NOMO-1 treated with dmso at 0.1 percent for 144 hours (cell line): ENCODE measurements at regions not wholly inside any gene's neighbourhood (a gene's known extent, or its start where the extent isn't known, plus 50 kb on each side); places are given as distances from the start of the nearest gene placed in this dataset.

Source experiments
- DNase-seq: peaks from one replicate; lab custom pipeline; 2025; ENCODE audit not compliant: unreplicated experiment; lab: John Stamatoyannopoulos, UW

- DNase-seq: no peak
These were observed 535.2 kb upstream of the CDH2 start for GRCh38 chr18:28712172-28712571.

- DNase-seq: no peak
These were observed 534.2 kb upstream of the CDH2 start for GRCh38 chr18:28711096-28711495.

GRCh38 chr18:28707006-28707405 lies 530.1 kb upstream of the CDH2 start:
- no peak for DNase-seq

GRCh38 chr18:28706397-28706796 lies 529.5 kb upstream of the CDH2 start:
- DNase-seq: no peak

GRCh38 chr18:28705482-28705881 lies 528.6 kb upstream of the CDH2 start:
- no peak for DNase-seq

- DNase-seq: no peak
These were observed 515.4 kb upstream of the CDH2 start for GRCh38 chr18:28692337-28692736.

GRCh38 chr18:28691496-28691840 lies 514.5 kb upstream of the CDH2 start:
- no peak for DNase-seq

GRCh38 chr18:28690836-28691495 lies 514.0 kb upstream of the CDH2 start:
- DNase-seq: no peak

GRCh38 chr18:28690100-28690499 lies 513.2 kb upstream of the CDH2 start:
- DNase-seq: no peak

GRCh38 chr18:28689588-28689987 lies 512.7 kb upstream of the CDH2 start:
- no peak for DNase-seq

- no peak for DNase-seq
These were observed 507.9 kb upstream of the CDH2 start for GRCh38 chr18:28684746-28685355.

GRCh38 chr18:28682912-28683311 lies 506.0 kb upstream of the CDH2 start:
- DNase-seq: no peak

- no peak for DNase-seq
These were observed 492.2 kb upstream of the CDH2 start for GRCh38 chr18:28669165-28669564.

GRCh38 chr18:28666216-28666615 lies 489.3 kb upstream of the CDH2 start:
- no peak for DNase-seq

- DNase-seq: no peak
These were observed 481.0 kb upstream of the CDH2 start for GRCh38 chr18:28657961-28658360.

GRCh38 chr18:28652654-28653053 lies 475.7 kb upstream of the CDH2 start:
- no peak for DNase-seq

GRCh38 chr18:28651298-28651697 lies 474.4 kb upstream of the CDH2 start:
- no peak for DNase-seq

GRCh38 chr18:28650860-28651259 lies 473.9 kb upstream of the CDH2 start:
- DNase-seq: no peak

- no peak for DNase-seq
These were observed 471.0 kb upstream of the CDH2 start for GRCh38 chr18:28647961-28648360.

GRCh38 chr18:28637897-28638296 lies 461.0 kb upstream of the CDH2 start:
- DNase-seq: no peak

- no peak for DNase-seq
These were observed 458.6 kb upstream of the CDH2 start for GRCh38 chr18:28635530-28635929.

GRCh38 chr18:28626756-28627155 lies 449.8 kb upstream of the CDH2 start:
- no peak for DNase-seq

- no peak for DNase-seq
These were observed 431.1 kb upstream of the CDH2 start for GRCh38 chr18:28607991-28608390.
